GM12864 (cell line): ENCODE measurements at regions not wholly inside any gene's neighbourhood (a gene's known extent, or its start where the extent isn't known, plus 50 kb on each side); places are given as distances from the start of the nearest gene placed in this dataset.

Experiments used
- DNase-seq: peaks from one replicate; pipeline ENCODE4 v3.0.0-alpha.2; 2011; ENCODE audit warnings: low read depth
- H3K4me3 ChIP-seq: 2 replicates; pipeline ENCODE4 v1.5.1; 2011; ENCODE audit warnings: mild to moderate bottlenecking, low read depth, low read length, control low read depth
- TF ChIP-seq, protein P1 (sequence below): IDR thresholded peaks from 2 replicates; pipeline ENCODE4 v1.5.1; 2011; ENCODE audit warnings: low read depth, mild to moderate bottlenecking, moderate library complexity, low read length, control low read depth, inconsistent platforms; ENCODE audit errors: missing control alignments

DNA sequence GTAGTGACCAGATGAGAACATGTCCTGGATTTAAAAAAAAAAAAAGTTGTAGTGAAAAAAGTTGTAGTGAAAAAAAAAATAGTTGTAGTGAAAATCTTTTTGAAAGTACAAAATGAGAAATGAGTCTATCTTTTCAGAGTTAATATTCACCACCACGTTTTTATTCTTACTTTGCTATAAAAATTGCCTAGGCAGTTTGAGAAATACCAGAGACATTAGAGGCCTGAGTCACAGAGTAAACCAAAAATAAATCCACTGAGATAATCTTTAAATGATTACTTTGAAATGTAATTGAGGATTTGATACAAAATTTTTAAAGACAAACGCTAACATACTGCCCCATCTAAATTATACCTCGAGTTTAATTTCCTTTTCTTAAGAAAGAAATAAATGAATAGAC lies 101.2 kb upstream of the TIAM2 start:
- TF ChIP-seq, protein P1, sequence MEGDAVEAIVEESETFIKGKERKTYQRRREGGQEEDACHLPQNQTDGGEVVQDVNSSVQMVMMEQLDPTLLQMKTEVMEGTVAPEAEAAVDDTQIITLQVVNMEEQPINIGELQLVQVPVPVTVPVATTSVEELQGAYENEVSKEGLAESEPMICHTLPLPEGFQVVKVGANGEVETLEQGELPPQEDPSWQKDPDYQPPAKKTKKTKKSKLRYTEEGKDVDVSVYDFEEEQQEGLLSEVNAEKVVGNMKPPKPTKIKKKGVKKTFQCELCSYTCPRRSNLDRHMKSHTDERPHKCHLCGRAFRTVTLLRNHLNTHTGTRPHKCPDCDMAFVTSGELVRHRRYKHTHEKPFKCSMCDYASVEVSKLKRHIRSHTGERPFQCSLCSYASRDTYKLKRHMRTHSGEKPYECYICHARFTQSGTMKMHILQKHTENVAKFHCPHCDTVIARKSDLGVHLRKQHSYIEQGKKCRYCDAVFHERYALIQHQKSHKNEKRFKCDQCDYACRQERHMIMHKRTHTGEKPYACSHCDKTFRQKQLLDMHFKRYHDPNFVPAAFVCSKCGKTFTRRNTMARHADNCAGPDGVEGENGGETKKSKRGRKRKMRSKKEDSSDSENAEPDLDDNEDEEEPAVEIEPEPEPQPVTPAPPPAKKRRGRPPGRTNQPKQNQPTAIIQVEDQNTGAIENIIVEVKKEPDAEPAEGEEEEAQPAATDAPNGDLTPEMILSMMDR = no peak
- no peak for DNase-seq
- no peak overlapping the region for H3K4me3 ChIP-seq

DNA sequence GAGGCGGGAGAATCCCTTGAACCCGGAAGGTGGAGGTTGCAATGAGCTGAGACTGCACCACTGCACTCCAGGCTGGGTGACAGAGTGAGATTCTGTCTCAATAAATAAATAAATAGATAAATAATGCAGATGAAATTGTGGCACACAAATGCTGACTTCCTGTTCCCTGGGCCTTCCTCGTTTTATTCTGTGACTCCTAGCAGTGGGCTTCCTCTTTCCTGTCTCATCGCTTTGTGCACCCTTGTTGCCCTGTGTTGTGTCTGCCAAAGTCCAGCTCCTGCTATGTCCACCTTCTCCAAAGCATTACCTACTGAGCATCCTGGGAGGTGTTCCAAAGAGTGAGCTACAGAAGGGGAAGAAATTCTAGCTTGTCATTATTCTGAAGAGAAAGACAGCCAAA lies 100.2 kb upstream of the TIAM2 start:
- no peak overlapping the region for H3K4me3 ChIP-seq
- no peak for DNase-seq
- TF ChIP-seq, protein P1 = no peak

DNA sequence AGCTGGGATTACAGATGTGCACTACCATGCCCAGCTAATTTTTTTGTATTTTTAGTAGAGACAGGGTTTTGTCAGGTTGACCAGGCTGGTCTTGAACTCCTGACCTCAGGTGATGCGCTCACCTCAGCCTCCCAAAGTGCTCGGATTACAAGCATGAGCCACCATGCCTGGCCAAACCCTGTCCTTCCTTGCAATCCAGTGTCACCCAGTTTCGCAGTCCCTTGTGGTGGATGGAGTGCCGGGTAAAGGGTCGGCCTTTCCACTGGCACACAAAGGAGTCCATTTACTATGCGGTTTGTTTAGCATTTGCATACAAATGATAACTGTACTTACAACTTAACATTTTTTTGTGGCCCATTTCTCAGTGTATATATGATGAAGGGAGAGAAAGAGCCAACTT lies 99.3 kb upstream of the TIAM2 start:
- no peak for DNase-seq
- no peak overlapping the region for H3K4me3 ChIP-seq
- TF ChIP-seq, protein P1 = no peak

DNA sequence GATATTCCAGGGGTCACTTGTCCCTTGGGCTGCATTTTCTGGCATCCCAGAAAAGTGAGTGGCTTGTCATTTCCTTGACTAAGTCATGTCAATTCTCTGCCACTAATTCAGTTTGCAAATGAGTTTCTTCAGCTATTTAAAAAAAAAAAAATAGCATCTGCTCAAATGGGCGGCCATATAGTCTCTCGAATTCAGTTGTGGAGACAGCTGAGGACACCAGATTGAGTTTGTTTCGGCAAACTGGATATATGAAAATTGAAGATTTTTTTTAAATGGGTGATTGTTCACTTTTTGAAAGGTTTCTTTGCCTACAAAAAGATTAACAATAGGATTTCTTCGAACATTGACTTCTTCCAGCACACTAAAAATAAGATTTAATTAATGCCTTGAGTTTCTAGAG lies 96.3 kb upstream of the TIAM2 start:
- no peak overlapping the region for H3K4me3 ChIP-seq
- TF ChIP-seq, protein P1 = no peak
- DNase-seq = no peak

DNA sequence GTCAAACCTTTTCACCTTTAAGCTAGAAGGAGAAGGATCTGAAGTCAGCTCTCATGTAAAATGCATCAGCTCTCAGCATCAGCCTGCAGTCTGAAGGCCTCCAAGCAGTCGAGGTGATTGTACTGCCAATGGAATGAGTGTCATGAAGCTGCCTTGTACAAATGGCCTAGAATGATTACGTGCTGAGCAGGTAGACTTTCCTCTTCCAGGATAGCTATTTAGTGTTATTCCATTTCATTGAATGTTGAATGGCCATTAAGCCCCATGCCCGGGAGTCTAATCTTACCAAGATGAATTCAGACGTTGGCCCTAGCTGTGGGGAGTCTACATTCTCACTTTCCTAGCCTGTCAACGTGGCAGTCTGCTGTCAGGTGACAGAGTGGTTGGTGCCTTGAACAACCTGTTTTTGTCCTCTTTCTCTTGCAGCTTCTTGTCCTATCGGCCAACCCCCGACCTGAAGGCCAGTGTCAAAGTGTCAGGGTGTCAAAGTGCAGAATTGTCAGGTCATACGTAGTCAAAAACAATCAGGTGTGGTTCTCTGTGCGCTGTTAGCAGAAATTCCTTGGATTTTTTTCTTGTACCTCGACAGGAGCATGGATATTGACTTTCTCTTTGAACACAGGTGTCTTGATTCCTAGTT lies 95.2 kb upstream of the TIAM2 start:
- H3K4me3 ChIP-seq = no peak overlapping the region
- no peak for DNase-seq
- TF ChIP-seq, protein P1 = no peak

DNA sequence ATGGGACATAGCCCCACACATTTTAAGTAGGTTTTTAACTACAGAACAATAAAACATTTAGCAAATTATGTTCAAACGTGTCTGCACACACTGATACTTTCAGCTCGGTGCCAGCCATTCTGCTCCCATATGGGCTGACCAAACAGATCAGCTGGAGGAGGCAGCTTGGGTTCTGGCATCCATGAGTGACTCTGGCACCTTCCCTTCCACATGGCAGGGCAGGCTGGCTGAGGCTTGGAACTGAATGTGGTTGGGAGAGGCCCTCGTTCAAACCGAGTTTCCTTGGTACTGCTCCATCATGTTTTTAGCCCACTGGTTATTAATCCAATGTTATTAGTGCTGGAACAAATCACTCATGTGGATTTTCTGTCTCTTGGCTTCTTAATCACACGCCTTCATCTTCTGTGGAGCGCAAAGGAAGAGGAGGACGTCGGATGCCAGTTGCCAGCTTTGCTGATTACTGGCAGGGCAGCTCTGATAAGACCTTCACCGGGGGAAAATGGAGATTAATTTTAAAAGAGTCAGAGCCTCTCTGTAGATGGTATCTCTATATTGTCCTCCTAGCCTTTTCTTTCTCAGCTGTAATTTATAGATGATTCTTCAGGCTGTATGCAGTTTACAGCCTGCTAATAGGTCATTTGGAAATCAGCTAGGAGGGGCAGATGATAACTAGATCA lies 93.1 kb upstream of the TIAM2 start:
- no peak for DNase-seq
- TF ChIP-seq, protein P1 = no peak

DNA sequence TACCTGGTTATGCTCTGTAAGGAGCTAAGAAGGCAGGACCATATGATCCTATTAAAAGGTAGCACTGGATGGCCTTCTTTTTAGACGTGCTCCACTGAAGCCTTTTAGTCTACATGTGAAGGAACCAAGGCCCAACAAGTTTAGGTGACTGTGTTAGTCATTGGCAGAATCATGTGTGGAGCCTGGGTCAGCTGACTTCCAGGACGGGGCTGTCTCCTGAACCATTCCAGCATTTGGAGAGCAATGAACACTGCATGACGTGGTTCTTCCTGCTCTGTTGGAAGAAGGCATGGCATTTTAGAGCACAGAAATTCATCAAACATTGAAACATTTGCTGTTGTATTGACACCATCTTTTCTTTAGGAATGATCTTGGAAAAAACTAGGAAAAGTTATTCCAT lies 87.8 kb upstream of the TIAM2 start:
- no peak overlapping the region for H3K4me3 ChIP-seq
- no peak for DNase-seq
- TF ChIP-seq, protein P1 = no peak

More for the DNA sequence above, 93.1 kb upstream of the TIAM2 start:
- H3K4me3 ChIP-seq = no peak overlapping the region
